IPS-18a (cell line): ENCODE measurements at regions not wholly inside any gene's neighbourhood (a gene's known extent, or its start where the extent isn't known, plus 50 kb on each side); places are given as distances from the start of the nearest gene placed in this dataset.
A peak's percentile ranks its signal among the peaks of the same experiment; 100 is the strongest.

ENCODE experiments used
- H3K27ac ChIP-seq: one replicate; pipeline ENCODE4 v1.5.1; 2013; ENCODE audit warnings: low read length
- H3K27me3 ChIP-seq: one replicate; pipeline ENCODE4 v1.6.1; 2013; ENCODE audit warnings: mild to moderate bottlenecking, low read length; ENCODE audit not compliant: control insufficient read depth, insufficient read depth
- H3K36me3 ChIP-seq: one replicate; pipeline ENCODE4 v1.6.1; 2013; ENCODE audit warnings: low read depth, low read length; ENCODE audit not compliant: control insufficient read depth
- H3K4me1 ChIP-seq: one replicate; pipeline ENCODE4 v1.6.1; 2013; ENCODE audit warnings: low read depth, low read length; ENCODE audit not compliant: control insufficient read depth
- H3K4me3 ChIP-seq: one replicate; pipeline ENCODE4 v1.5.1; 2013; ENCODE audit warnings: low read length
- H3K9ac ChIP-seq: one replicate; pipeline ENCODE4 v1.6.1; 2013; ENCODE audit warnings: mild to moderate bottlenecking, low read length, moderate library complexity
- H3K9me3 ChIP-seq: one replicate; pipeline ENCODE4 v1.6.1; 2013; ENCODE audit warnings: low read depth, low read length; ENCODE audit not compliant: control insufficient read depth

DNA sequence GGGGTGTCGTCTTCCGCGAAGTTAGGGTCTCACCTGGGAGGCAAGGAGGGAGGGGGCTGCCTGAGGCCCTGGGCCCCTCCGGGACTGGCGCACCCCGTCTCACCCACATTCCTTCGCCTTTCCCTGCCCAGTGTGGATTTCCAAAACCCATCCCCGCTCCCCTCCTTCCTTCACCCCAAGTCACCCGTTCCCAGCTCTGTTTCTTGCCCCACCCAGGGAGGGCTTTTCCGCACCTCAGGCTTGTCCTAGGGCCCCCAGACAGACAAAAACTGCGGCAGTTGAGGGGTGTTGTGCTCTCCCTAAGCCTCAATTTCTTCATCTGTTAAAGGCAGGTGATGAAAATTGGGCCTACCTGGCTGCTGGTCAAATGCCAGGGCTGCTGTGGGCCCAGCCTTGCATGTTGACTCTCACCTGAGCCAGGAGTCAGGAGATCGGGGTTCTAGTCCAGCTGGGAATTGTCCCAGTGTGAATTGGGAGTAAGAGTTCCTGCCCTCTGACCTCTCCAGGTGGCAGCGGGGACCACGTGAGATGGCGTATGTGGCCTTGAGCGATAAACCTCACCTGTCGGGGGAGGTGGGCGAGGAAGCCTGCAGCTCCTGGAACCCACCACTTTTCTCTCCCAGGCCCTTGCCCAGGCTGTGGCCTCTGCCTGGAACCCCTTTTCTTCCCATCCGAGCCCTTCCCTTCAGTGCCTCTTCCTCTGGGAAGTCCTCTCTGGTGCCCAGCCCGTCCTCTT is 143.4 kb upstream of the IER5L start:
- no peaks in the 10 kb centered on the region for H3K27me3 ChIP-seq
- no peak overlapping the region for H3K27ac ChIP-seq
- peaks cover 6% of the 10 kb centered on the region for H3K4me1 ChIP-seq
- H3K36me3 ChIP-seq, result no peaks in the 10 kb centered on the region
- H3K4me3 ChIP-seq, result no peak overlapping the region
- H3K9ac ChIP-seq, result no peak overlapping the region
- no peaks in the 10 kb centered on the region for H3K9me3 ChIP-seq

DNA sequence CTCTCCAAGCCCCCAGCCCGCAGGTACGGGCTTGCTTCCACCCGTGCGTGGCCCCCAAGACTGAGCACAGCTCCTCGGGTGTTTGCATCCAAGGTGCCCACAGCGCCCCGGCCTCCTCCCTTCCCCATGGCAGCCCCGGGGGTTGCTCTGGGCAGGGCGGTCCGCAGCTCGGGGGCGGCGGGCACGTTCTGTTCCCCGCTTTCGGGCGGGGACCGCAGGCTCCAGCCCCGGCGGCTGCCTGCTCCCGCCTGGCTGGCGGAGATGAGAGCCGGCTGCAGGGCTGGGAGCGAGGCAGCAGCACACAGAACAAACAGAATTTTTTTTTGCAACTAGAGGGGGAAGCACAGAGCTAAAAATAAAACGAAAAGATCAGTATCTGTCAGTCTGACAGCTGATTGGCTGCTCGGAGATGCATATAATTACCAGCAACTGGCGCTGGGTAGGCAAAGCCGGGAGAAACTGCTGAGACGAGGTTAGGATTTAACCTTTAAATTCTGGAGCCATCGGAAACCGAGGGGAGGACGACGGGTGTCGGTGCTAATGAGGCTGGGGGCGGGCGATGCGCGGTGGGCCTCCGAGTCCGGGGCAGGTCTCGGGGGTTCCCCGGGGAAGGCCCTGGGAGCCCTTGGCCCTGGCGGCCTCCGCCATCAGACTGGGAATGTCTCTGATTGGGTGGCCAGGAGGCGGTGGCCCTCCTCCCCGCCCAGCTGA is 142.7 kb upstream of the IER5L start:
- no peak overlapping the region for H3K27ac ChIP-seq
- H3K4me3 ChIP-seq, result peak overlapping the region; percentile 47
- no peaks in the 10 kb centered on the region for H3K27me3 ChIP-seq
- no peaks in the 10 kb centered on the region for H3K36me3 ChIP-seq
- no peak overlapping the region for H3K9ac ChIP-seq
- H3K4me1 ChIP-seq, result peaks cover 6% of the 10 kb centered on the region
- no peaks in the 10 kb centered on the region for H3K9me3 ChIP-seq

DNA sequence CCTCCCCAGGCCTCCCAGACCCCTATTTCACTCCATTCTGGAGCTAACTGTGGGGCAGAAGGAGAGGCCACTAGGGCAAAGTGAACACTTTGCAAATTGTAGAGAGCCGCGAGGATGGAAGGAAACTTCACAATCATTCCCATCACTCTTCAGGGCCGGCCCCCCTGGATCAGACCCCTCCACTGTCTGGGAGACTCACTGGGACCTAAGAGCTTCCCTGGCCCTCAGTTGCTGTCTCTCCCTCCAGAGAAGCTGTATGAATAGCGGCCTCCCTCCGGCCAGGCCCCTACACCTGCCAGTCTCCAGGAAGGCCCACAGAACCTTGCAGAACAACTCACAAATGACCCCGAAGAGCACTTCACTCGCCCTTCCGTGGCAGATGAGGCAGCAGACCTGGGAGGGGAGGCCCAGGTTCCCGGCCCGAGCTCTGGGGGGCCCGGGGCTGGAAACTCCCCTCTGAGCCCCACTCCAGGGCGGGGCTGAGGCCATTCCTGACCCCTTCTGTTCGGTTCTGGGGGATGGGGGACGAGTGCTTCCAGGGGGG is 141.9 kb upstream of the IER5L start:
- H3K27me3 ChIP-seq, result no peaks in the 10 kb centered on the region
- H3K9ac ChIP-seq, result no peak overlapping the region
- peaks cover 6% of the 10 kb centered on the region for H3K4me1 ChIP-seq
- no peaks in the 10 kb centered on the region for H3K9me3 ChIP-seq
- no peaks in the 10 kb centered on the region for H3K36me3 ChIP-seq
- peak overlapping the region; percentile 47 for H3K4me3 ChIP-seq
- H3K27ac ChIP-seq, result no peak overlapping the region

DNA sequence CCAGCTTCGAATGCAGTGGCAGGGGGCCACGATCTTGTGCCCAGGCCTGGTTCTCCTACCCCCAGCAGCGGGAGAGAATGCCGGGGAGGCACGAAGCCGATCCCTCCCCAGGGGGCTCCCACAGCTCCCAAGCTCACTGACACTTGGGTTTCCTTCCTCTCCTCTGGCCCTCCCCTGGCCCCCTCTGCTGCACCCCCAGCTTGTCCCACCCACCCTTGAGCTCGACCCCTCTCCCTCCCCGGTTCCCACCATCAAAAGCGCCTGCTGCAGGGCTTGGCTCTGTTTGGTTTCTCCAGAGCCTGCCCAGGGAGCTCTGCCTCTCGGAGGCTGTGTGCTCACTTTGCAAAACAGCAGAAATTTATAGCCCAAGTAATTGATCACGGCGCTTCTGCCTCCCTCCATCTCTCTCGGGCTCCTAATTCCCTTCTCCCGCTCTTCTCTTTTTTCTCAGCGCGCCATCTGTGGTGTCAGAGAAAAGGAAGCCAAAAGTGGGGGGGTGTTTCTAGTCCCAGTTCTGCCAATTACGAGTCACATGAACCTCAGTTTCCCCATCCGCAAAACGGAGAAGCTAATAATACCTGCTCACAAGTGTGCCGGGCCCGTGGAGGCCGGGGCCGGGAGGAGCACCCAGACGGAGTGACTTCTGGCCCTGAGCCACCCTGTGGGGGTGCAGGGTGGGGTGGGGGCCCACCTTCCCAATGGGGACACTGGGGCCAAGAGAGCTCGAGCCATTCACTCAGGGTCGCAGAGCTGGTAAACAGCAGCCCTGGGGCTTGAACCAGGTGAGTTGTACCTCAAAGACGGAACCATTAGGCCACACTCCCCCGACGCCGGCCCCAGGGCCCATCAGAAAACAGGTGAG is 141.2 kb upstream of the IER5L start:
- Histone ChIP-seq H3K4me1 (peaks cover 6% of the 10 kb centered on the region), H3K9me3 (no peaks in the 10 kb centered on the region), H3K27me3 (no peaks in the 10 kb centered on the region), H3K9ac (no peak overlapping the region), H3K27ac (no peak overlapping the region), H3K36me3 (no peaks in the 10 kb centered on the region), H3K4me3 (no peak overlapping the region)

DNA sequence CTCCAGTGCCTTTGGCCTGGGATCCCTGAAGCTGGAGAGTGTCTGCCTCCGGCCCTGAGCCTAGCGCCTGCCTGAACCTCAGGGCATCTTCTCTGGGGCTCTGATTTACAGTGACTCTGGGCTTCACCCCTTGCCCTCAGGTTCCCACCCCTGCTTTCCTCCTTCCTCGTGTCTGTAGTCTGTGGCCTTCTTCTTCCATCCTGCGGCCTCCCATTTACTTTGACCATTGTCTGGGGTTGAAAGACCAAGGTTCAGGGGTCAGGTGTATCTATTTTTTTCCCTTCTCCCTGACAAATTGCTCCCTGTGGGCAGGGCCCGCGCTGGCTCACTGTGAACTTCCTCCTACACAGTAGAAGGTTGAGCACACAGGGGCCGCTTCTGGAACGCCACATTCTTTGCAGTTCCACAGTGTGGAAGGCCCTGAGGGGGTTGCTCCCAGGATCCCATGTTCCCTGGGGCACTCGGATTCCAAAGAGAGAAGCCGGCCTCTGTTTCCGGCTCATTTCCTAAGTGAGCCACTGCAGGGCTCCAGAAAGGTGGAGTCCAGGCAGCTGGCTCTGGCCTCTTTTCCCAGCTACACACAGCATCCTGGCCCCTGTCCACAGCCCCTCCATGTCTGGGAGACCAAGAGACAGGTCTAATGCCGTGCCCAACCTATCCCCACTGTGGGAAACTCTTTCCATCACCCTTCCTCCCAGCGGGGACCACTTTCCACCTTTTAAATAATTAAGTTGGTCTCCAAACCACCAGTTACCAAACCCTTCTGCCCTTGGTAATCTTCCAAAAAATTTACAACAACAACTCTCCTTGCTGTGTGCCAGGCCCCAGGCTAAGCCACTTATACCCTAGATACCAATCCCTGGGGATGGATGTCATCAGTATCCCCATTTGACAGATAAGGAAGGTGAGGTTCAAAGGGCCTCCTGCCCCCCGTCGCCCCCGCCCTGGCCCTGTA is 140.3 kb upstream of the IER5L start:
- Histone ChIP-seq H3K9ac (no peak overlapping the region), H3K9me3 (no peaks in the 10 kb centered on the region), H3K4me3 (no peak overlapping the region), H3K36me3 (no peaks in the 10 kb centered on the region), H3K27ac (no peak overlapping the region), H3K27me3 (no peaks in the 10 kb centered on the region), H3K4me1 (peaks cover 6% of the 10 kb centered on the region)

DNA sequence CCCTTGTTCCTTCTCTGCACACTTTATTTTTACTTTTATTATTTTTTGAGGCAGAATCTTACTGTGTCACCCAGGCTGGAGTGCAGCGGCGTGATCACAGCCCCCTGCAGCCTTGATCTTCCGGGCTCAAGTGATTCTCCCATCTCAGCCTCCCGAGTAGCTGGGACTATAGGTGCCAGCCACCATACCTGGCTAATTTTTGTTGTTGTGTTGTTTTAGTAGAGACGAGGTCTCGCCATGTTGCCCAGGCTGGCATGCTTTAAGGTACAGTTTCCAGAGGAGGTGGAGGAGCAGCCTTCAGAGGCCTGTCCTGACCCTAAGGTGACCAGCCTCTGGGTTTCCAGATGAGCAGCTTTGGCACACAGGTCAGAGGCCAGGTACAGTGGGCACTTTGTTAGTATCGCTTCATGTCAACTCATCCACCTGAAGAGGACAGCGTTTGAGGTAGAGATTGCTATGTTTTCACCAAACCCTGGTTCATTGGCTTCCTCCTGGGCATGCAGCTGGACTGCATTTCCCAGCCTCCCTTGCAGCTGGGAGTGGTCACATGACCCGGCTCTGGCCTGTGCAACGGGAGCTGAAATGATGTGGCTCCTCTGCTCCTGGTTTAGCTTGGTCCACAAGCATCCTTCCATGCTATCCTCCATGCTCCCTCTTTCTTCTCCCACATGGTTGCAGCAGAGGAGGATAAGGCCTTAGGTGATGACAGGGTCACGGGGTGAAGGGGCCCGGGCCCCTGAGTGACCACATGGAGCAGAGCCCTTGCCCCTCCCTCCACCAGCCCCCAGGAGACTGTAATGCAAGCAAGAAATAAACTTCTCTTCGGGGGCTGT is 139.3 kb upstream of the IER5L start:
- H3K4me3 ChIP-seq, result no peak overlapping the region
- no peak overlapping the region for H3K27ac ChIP-seq
- H3K27me3 ChIP-seq, result no peaks in the 10 kb centered on the region
- no peaks in the 10 kb centered on the region for H3K36me3 ChIP-seq
- H3K9ac ChIP-seq, result no peak overlapping the region
- H3K9me3 ChIP-seq, result no peaks in the 10 kb centered on the region
- peaks cover 6% of the 10 kb centered on the region for H3K4me1 ChIP-seq

DNA sequence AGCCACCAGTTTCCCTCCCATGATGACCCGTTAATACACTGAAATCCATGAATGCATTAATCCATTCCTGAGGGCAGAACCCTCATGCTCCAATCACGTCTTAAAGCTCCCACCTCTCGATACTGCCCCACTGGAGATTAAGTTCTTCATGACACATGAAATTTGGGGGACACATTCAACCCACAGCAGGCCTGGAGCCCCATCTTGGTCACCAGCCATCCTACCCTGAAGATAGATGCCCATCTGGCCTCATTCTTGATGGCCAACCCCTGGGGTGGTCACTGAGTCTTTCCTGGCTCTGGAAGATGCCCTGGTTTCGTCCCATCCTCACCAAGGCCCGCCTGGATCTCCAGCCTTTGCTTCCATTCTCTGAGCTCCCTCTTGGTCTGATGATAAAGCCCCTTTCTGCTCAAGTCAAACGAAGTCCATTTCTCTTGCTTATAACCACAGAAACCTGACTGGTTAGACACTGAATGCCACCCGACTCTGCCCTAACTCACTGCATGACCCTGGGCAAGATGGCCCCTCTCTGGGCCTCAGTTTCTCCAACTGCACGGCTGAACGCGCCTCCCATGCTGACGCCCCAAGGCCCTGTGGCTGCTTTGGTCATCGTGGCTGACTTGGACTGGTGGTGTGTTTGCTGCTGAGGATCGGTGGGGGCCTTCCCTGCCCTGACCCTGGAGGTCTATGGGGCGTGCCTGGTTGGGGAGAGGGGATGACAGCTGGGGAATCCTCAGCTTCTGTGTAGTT is 138.4 kb upstream of the IER5L start:
- no peaks in the 10 kb centered on the region for H3K27me3 ChIP-seq
- no peak overlapping the region for H3K4me3 ChIP-seq
- H3K4me1 ChIP-seq, result peaks cover 6% of the 10 kb centered on the region
- H3K9ac ChIP-seq, result no peak overlapping the region
- no peaks in the 10 kb centered on the region for H3K36me3 ChIP-seq
- H3K9me3 ChIP-seq, result no peaks in the 10 kb centered on the region
- H3K27ac ChIP-seq, result no peak overlapping the region

DNA sequence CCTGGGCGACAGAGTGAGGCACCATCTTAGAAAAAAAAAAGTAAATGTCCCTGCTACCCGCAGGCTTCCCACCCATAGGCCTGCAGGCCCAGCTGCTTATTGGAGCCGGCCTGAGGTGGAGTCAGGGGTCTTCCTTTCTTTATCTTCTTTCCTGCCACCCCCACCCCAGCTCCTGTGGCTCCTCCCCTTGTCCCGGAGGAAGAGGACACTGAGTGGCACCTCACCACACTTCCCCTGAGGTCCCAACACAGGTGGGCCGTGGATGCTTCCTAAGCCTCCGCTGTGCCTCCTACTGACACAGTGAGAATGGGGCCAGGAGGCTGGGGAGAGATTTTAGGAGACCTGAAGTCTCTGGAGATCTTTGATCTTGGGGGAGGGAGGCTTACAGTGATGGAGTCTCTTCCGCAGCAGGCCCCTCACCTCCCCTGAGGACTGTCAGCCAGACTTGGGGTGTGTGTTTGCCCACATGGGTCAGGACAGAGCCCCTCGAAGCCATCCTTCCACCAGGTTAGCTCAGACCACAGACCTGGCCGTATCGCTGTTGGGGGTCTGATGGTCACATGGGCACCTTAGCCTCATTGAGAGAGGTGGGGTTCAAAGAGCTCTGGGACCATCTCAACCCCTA is 135.4 kb upstream of the IER5L start:
- H3K36me3 ChIP-seq, result no peaks in the 10 kb centered on the region
- no peaks in the 10 kb centered on the region for H3K27me3 ChIP-seq
- no peak overlapping the region for H3K27ac ChIP-seq
- no peak overlapping the region for H3K4me3 ChIP-seq
- H3K9ac ChIP-seq, result no peak overlapping the region
- no peaks in the 10 kb centered on the region for H3K4me1 ChIP-seq
- no peaks in the 10 kb centered on the region for H3K9me3 ChIP-seq

DNA sequence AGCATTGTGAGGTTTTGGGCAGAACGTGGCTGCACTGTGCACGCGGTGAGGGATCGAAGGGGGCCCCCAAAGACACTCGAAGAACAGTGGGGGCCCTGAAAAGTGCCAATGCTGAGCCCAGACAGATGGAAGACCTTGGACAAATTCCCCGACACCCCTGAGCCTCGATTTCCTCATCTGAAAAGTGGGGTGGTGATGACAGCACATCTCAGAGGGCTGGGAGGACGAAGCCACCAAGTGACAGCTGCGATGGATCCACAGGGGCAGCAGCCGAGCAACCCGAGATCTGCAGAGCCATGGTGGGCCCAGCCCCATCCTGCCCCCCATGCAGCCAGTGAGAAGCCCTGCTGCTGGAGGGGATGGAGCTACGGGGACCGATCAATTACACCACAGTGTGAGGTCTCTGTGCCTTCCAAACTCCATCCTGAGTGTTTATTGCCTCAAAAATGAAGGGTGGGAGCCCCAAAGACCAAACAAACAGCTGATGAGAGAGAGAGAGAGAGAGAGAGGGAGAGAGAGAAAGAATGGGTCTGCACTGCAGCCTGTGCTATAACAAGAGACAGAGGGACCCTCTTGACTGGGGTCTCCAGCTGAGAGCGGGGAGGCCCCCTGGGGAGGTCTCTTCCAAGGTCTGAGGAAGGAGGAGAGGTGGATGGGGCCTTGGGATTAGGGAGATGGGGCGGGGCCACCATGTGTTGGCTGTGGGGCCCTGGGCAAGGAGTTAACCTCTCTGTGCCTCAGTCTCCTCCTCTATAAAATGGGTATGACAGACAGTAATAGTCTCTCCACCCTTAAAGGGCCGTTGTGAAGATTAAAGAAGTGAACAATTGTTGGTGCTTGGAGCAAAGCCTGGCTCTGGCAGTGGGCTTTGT is 134.4 kb upstream of the IER5L start:
- Histone ChIP-seq H3K9me3 (no peaks in the 10 kb centered on the region), H3K9ac (no peak overlapping the region), H3K27ac (no peak overlapping the region), H3K4me1 (no peaks in the 10 kb centered on the region), H3K27me3 (no peaks in the 10 kb centered on the region), H3K36me3 (no peaks in the 10 kb centered on the region), H3K4me3 (no peak overlapping the region)
